Heart left ventricle (tissue), 13 donors: ENCODE measurements at regions not wholly inside any gene's neighbourhood (a gene's known extent, or its start where the extent isn't known, plus 50 kb on each side); places are given as distances from the start of the nearest gene placed in this dataset.

Source experiments
- POLR2A ChIP-seq, 2 donors: fragments of 450-650 bp; IDR thresholded peaks; one replicate each; pipeline ENCODE4 v1.6.1; 2017; ENCODE audit warnings: antibody characterized with exemption in 2 of 2, mild to moderate bottlenecking in 2 of 2, moderate library complexity in 2 of 2
- TF ChIP-seq, protein P1 (sequence below), 12 donors: fragments of 200-600 bp; sonication (generic) in 4 of 12; IDR thresholded peaks; one replicate each; pipeline versions ENCODE4 v1.5.0 to v1.8.0; 2018 to 2022; ENCODE audit warnings: antibody characterized with exemption in 12 of 12, mild to moderate bottlenecking in 5 of 12
- donor health status: ischemic (EF 13 %, LVEDD 7.1; RV severe dilation, severe dysfunction).
- donor health status: DM: no; HTN: yes; CAD: no.
- donor health status: DM: no; HTN: no; CAD: no.
- donor health status: ischemic (EF 25% LVEDD 6.9; RV normal size, moderate dysfunction).
- donor health status: ischemic (EF 25% LVEDD 5.7; RV mildly dilated, moderate dysfunction).
- donor health status: ischemic (EF 35%, LVEDD 5.7; RV mildly dilated, moderate dysfunction).
- donor health status: nonischemic (EF 11% LVEDD 7.7; RV severe dilation, severe dysfunction).
- donor health status: DM: yes; HTN: yes; CAD: no.
- donor health status: PGD.
- donor health status: ischemic (EF 29% LVEDD 5.4; RV normal size, mild dysfunction).
- donor health status: nonischemic (EF 23%, LVEDD 6.1; RV moderate dilation, normal function).

DNA sequence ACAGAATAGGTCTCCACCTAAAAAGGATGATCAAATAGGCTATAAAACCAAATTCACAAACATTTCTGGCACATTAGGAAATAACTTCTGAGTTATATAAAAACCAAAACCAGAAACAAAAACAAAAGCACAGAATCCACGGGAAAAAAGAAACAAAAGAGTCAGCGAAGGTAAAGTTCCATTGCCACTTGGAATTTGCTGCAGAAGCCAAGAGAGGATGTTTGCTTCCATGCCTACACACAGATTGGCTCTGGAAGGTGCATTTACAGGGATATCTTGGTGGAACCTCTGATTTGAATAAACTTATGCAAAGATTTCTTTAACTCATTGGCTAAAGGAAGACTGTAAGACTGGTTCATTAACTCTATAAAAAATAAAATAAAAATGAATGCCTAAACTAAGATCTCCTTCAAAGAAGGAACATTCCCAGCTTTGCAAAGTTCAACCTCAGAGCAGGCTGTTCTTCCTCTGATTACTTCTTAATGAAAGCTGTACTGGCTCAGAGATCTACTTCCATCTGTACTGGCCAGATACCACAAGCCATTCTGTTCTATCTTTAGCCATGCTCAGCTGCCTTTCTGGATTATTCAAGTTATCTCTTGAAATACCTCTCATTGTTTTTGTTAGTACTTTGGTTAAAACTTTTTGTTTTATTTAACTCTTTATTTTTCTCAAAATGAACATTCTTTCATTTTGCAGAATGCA, 537.5 kb upstream of the CCDC54 start:
- no peak for TF ChIP-seq POLR2A (IDR thresholded peaks at IDR 0.05)
- TF ChIP-seq, protein P1, sequence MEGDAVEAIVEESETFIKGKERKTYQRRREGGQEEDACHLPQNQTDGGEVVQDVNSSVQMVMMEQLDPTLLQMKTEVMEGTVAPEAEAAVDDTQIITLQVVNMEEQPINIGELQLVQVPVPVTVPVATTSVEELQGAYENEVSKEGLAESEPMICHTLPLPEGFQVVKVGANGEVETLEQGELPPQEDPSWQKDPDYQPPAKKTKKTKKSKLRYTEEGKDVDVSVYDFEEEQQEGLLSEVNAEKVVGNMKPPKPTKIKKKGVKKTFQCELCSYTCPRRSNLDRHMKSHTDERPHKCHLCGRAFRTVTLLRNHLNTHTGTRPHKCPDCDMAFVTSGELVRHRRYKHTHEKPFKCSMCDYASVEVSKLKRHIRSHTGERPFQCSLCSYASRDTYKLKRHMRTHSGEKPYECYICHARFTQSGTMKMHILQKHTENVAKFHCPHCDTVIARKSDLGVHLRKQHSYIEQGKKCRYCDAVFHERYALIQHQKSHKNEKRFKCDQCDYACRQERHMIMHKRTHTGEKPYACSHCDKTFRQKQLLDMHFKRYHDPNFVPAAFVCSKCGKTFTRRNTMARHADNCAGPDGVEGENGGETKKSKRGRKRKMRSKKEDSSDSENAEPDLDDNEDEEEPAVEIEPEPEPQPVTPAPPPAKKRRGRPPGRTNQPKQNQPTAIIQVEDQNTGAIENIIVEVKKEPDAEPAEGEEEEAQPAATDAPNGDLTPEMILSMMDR (IDR thresholded peaks at IDR 0.05): no peak
